Fibroblast of skin of right biceps (primary cell): ENCODE measurements at regions not wholly inside any gene's neighbourhood (a gene's known extent, or its start where the extent isn't known, plus 50 kb on each side); places are given as distances from the start of the nearest gene placed in this dataset.
A peak's percentile ranks its signal among the peaks of the same experiment; 100 is the strongest.
"Not testable (repeated sequence)": the region's sequence is repeated elsewhere in the genome, so short reads cannot be mapped to it uniquely, and the experiment has no call there.

ENCODE experiments used
- DNase-seq: peaks from one replicate; pipeline ENCODE4 v3.0.0-alpha.2; 2013

- DNase-seq = no peak
Measured at GRCh38 chrX:18002791-18003190, 141.7 kb upstream of the RAI2 start.

GRCh38 chrX:17994429-17994828 lies 133.3 kb upstream of the RAI2 start:
- DNase-seq = no peak

GRCh38 chrX:17993062-17993461 lies 132.0 kb upstream of the RAI2 start:
- no peak for DNase-seq

DNA sequence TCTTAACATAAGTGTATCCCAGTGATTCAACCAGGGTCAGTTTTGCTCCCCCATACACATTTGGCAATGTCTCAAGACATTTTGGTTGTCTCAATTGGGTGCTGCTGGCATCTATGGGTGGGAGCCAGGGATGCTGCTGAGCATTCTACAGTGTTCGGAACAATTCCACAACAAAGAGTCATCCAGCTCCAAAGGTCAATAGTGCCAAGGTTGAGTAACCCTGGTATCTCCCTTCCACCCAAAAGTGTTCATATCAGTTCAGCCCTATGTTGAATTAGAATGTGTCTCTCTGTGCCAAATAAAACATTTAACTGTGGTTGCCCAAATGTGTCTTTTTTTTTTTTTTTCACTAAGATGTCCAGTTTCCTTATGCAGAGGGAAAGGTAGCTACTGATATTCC lies 129.4 kb upstream of the RAI2 start:
- no peak for DNase-seq

DNA sequence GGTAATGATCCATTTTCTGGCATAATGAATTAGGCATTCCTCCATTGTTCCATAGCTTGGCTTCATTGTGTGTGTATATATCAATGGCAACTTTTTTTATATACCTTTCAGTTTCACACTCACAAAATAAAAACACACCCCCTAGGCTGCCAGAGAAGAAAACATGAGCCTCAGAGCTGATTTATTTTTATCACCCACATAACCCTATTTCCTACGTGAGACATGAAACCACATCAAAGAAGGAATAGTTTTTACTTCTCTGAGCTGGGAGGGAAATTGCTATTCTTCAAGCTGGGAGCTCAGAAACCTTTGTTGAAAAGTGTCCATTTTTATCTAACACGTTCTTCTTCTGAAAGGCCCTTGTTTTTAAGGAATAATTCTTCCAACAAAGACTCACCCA lies 126.7 kb upstream of the RAI2 start:
- no peak for DNase-seq

DNA sequence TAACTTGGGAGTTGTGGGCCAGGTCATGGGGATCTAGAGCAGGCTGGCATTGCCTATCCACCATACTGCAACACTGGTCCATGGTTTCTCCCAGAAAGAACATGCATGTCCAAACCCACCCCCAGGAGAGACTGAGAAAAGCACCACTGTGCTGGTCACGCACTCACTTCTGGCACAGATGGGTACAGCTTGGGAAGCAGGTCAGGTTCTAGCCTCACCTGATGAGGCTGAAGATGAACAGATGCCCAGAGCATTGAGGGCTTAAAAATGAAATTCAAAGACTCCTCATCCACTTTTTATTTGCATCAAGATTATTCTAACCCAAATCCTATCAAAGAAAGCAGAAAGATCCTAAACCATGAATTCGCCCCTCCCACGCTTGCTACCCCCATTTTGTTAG lies 125.9 kb upstream of the RAI2 start:
- DNase-seq = no peak

DNA sequence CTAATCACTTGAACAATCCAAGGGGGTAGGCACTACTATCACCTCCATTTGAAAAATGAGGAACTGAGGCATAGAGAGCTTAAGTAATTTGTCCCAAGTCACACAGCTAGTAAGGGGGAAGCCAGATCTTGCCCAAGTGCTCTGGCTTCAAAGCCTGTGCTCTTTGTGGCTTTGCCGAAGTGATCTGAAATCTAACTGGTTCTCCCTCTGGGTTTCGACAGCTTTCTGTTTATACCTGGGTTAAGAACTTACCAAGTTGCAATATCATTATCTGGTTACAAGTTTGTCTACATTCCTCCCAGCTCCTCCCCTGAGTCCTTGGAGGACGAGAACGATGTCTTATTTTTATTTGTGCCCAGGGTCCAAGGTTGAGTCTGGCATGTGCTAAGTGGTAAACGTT lies 125.3 kb upstream of the RAI2 start:
- DNase-seq = no peak

GRCh38 chrX:17984415-17984814 lies 123.3 kb upstream of the RAI2 start:
- no peak for DNase-seq

GRCh38 chrX:17983389-17983788 lies 122.3 kb upstream of the RAI2 start:
- no peak for DNase-seq

DNA sequence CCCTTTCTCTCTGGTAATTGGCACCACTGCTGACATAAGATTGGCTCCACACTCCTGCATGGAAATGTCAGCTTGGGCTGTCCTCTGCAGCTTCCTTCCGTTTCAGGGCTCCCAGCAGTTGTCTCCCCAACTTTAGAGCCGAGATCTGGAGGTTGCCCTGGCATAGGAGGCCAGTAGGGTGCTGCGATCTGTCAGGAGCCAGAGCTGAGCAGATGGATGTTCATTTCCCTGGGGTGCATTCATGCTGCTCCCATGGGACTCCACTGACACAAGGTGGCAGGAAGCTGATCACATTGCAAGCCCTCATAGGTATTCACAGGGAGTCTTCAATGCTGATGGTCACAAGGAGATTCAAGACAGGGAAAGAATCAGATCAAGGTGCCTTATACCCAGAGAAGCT lies 116.6 kb upstream of the RAI2 start:
- no peak for DNase-seq

DNA sequence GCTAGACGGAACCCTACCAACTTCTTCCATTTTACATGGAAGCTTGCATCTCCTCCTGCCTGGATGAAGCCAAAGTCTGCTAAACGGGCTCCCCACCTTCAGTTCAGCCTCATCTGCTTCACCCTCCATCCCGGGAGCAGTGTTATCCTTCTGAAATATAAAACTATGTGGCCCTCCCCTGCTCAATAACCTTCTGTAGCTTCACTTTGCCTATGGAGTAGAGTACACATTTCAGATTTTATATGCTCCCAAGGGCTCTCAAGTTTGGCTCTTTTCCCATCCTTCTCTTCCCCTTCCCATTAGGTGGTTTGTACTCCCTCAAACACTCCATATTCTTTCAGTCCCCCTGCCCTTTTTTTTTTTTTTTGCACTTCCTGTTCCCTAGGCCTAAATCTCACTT lies 115.9 kb upstream of the RAI2 start:
- no peak for DNase-seq

- DNase-seq = not testable (repeated sequence)
Measured at GRCh38 chrX:17975349-17975748, 114.3 kb upstream of the RAI2 start.

DNA sequence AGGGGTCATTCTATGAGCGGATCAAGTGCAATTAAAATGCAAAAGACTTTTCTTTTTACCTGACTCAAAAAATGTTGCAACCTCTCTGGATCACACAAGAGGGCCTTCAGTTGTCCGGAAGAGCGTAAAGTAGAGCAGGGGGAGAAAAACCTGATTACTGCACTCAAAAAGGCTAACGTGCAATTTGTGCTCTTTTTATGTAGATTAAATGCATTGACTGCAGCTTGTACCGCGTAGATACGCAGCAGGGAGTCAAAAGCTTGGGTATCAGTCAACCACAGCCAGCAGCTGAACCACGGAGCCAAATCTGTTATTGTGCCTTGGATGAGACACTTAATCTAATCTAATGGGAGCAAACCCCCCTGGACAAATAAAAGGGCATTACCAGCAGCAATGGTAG lies 107.3 kb upstream of the RAI2 start:
- no peak for DNase-seq

GRCh38 chrX:17967888-17968287 lies 106.8 kb upstream of the RAI2 start:
- no peak for DNase-seq

DNA sequence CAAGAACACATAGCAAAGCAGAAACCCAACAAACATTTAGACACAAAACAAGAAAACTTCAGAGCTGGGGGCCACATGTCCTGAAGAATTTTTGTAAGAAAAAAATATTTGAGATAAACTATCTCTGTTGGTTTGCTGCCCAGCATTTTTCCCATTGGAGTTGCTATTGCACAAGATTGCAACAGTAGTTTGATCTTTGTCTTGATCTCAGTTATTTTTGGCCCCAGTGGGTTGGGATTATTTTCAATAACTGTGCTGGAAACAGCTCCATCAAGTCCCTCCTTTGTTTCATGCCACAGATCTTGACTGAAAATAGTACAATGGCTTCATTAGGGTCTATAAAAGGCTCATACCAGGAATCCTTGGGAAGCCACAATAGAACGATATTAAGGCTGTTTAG lies 103.8 kb upstream of the RAI2 start:
- DNase-seq = no peak

GRCh38 chrX:17960891-17961290 lies 99.8 kb upstream of the RAI2 start:
- DNase-seq = no peak

DNA sequence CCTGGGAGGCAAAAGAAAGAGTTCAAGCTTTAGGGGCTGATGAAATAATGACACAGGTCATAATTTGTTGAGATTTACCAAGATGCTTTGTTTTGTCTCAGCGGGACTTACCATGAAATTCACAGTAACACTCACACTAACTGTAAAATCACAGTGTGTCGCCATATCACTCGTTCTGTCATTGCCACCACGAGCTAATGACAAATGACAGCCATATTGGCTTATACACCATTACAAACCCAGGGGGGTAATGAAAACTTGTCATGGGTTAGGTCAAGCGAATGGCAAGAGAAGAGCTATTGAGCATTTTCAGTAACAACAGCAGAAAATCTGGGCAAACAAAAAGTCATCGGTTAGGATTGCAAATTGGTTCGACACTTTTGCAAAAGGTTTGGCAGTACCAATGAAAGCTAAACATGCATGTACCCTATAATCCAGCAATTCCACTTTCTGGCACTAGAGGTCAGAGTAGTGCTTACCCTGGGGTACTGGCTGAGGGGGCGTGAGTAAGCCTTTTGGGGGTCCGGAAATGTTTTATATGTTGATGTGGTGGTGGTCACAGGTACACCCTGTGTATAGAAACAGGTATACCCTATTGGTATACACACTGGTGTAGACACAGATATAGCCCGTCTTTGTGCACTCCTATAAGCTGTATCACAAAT lies 83.9 kb upstream of the RAI2 start:
- DNase-seq = peak; percentile 11

GRCh38 chrX:17941171-17941570 lies 80.1 kb upstream of the RAI2 start:
- not testable (repeated sequence) for DNase-seq

- DNase-seq = no peak
Measured at GRCh38 chrX:17939724-17940123, 78.6 kb upstream of the RAI2 start.

- no peak for DNase-seq
Measured at GRCh38 chrX:17933856-17934255, 72.8 kb upstream of the RAI2 start.

DNA sequence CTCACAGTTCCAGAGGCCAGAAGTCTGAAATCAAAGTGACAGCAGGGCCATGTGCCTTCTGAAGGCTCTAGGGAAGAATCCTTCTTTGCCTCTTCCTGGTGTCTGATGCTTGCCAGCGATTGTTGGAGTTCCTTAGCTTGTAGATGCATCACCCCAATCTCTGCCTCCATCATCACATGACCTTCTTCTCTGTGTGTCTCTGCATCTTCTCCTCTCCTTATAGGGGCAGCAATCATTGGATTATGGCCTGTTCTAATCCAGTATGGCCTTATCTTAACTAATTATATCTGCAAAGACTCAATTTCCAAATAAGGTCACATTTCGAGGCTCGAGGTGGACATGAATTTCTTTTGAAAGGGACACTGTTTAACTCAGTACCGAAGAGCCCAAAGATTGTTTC lies 71.7 kb upstream of the RAI2 start:
- no peak for DNase-seq

GRCh38 chrX:17931855-17932254 lies 70.8 kb upstream of the RAI2 start:
- DNase-seq = no peak

- DNase-seq = no peak
Measured at GRCh38 chrX:17930850-17931249, 69.8 kb upstream of the RAI2 start.

GRCh38 chrX:17923546-17923945 lies 62.4 kb upstream of the RAI2 start:
- no peak for DNase-seq

GRCh38 chrX:17922303-17922702 lies 61.2 kb upstream of the RAI2 start:
- no peak for DNase-seq
